HuH-7 (cell line): ENCODE measurements at regions not wholly inside any gene's neighbourhood (a gene's known extent, or its start where the extent isn't known, plus 50 kb on each side); places are given as distances from the start of the nearest gene placed in this dataset.

ENCODE experiments used
- DNase-seq: peaks from one replicate; pipeline ENCODE4 v3.0.0; 2011; ENCODE audit warnings: low spot score

- DNase-seq = no peak
These were observed 51.0 kb upstream of the CD93 start for GRCh38 chr20:23136893-23137745.

DNA sequence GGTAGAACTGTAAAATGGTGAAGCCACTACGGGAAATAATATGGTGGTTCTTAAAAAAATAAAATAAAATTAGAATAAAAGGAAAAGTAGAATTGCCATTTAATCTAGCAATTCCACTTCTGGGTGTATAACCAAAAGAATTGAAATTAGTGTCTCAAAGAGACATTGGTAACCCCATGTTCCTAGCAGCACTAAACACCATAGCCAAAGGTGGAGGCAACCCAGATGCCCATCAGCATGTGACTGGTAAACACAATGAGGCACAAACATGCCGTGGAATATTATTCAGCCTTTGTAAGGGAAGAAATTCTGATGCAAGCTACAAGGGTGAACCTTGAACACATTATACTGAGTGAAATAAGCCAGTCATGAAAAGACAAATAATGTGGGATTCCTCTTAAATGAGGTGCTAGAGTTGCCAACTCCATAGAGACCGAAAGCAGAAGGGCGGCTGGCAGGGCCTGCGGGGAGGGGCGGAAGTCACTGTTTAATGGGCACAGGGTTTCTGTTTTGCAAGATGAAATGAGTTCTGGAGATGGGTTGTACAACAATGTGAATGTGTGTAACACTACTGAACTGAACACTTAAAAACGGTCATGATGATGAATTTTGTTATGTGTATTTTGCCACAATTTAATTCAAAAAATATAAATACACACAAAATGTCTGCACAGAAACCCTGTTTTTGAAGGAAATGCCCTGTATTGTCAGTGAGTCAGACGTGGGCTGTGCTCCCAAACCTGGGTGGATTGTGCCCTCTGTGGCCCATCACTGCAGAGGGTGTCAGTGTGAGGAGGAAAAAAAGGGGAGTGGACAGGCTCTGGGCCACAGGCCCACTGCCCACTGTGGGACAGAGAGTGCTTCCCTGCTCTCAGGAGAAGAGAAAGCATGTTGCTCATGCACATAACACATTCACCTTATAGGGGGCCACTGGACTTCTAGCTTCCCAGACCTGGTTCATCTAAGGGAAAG lies 49.6 kb upstream of the CD93 start:
- no peak for DNase-seq
